Activated CD8-positive, alpha-beta memory T cell treated with anti-CD3 and anti-CD28 coated beads, Interleukin-2, amount 50 U/mL, for 1 hour (primary cell): ENCODE measurements at regions not wholly inside any gene's neighbourhood (a gene's known extent, or its start where the extent isn't known, plus 50 kb on each side); places are given as distances from the start of the nearest gene placed in this dataset.

Source experiments
- DNase-seq: peaks from one replicate; pipeline ENCODE4 v3.0.0-alpha.2; 2020; ENCODE audit errors: extremely low read depth

DNA sequence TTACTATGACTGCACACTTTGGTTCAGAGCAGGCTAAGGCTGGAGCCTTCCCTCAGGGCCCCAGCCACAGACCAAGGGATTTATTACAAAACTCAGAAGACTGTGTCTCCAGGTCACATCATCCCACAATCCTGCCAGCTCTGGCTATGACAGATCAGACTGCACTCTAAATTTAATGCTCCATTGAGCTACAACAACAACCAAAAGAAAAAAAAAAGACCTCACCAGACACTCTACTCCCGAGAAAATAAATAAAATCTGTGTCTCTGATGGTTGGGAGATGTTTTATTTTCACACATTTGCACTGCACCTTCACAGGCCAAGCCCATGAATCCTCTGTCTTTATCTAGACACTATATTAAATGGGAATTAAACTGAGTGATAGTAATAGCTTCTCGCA is 50.8 kb upstream of the CTNNB1 start:
- DNase-seq = no peak

DNA sequence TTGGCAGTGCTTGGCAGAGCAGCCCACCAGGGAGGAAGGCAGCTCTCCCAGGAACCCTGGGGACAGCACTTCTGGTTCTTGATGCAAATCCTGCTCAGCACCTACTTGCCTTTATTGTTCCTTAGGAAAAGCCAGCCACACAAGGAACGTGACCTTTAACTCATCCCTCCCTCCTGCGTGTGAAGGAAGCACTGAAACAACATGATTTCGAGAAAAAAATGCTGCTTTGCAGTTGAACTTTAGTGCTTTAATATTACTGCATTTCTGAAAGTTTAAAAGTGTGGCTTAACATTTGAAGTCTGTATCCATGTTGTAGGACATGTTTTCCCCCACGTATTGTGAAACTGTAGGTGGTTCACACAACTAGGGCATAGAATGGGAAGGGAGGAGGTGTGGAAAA is 50.4 kb upstream of the CTNNB1 start:
- DNase-seq = no peak
